ENCODE measurements at regions not wholly inside any gene's neighbourhood (a gene's known extent, or its start where the extent isn't known, plus 50 kb on each side); places are given as distances from the start of the nearest gene placed in this dataset.

DNA sequence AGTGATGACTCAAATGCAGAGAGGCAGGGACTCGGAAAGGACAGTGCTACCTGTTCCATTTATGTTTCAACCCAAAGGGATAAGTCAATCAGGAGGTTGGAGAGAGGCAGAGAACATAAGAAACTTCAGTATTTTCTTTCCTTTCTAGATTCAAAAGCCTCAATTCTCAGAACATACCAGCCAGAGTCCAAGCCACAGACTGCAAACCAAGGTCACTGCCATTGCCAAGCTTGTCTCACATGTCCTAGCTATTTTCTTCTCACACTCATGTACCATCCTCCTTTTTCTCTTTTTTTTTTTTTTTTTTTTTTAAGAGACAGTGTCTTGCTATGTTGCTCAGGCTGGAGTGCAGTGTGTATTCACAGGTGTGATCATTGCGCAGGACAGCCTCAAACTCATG lies 111.7 kb upstream of the AKIP1 start:
- CTCF ChIA-PET: interaction anchor here (0.6 kb wide), 1 partner anchor 47 kb away, joined by 4 read pairs; no protein-coding TSS in a partner anchor
- H3K4me1 Mint-ChIP-seq (ENCODE audit: low read depth, unreplicated experiment): peaks cover 16% of the 10 kb centered on the region
- H3K27ac Mint-ChIP-seq (ENCODE audit: unreplicated experiment): no peak overlapping the region
- no peak overlapping the region for H3K4me3 Mint-ChIP-seq (ENCODE audit: low read depth, unreplicated experiment)
- intact Hi-C loops (cut with micrococcal nuclease; ENCODE audit: unreplicated experiment): no loop called here
- BruUV-seq (replicated peaks): no TSS peak
- DNase-seq: no peak
- TF ChIP-seq CTCF (IDR thresholded peaks at IDR 0.05; ENCODE audit: unreplicated experiment): no peak
- no peaks in the 10 kb centered on the region for H3K27me3 Mint-ChIP-seq (ENCODE audit: unreplicated experiment)
- peaks cover 2% of the 10 kb centered on the region for H3K9me3 Mint-ChIP-seq (ENCODE audit: low read depth, unreplicated experiment)
- H3K36me3 Mint-ChIP-seq (ENCODE audit: insufficient read depth, unreplicated experiment): no peaks in the 10 kb centered on the region

DNA sequence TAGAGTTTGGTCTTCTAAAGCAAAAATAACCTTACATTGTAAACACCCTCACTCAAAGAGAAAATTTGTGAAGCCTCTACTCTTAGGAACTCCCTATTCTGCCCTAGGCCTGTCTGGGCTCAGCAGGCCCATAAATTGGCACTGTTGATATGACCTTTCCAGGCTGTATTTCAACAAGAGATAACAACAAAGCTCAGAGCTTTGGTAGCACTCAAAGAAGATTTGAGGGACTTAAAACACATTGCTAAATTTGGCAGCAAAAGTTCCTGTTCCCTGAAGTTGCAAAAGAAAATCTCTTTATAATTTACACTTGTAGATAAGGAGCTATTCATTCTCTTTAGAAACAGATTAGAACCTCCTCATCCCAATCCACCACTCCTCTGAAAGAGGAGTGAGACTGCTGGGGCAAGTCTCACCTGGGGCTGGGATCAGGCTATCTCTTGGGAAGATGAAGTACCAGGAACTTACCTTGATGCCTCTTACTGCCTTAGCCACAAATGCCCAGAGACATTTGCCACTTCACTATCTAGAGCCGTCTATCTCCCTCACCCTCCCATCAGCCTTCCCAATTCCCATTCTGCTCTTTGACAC lies 110.4 kb upstream of the AKIP1 start:
- intact Hi-C loops (cut with micrococcal nuclease; ENCODE audit: unreplicated experiment): no loop called here
- no peak for TF ChIP-seq CTCF (IDR thresholded peaks at IDR 0.05; ENCODE audit: unreplicated experiment)
- CTCF ChIA-PET: interaction anchor here (1.4 to 1.5 kb wide), 2 partner anchors 9 to 32 kb away, joined by 4 read pairs; a partner anchor contains a TSS
- Mint-ChIP-seq H3K9me3 (ENCODE audit: low read depth, unreplicated experiment) (peaks cover 1% of the 10 kb centered on the region), H3K27ac (ENCODE audit: unreplicated experiment) (no peak overlapping the region), H3K4me3 (ENCODE audit: low read depth, unreplicated experiment) (no peak overlapping the region), H3K36me3 (ENCODE audit: insufficient read depth, unreplicated experiment) (no peaks in the 10 kb centered on the region), H3K4me1 (ENCODE audit: low read depth, unreplicated experiment) (peaks cover 4% of the 10 kb centered on the region), H3K27me3 (ENCODE audit: unreplicated experiment) (no peaks in the 10 kb centered on the region)
- no peak for DNase-seq
- BruUV-seq (replicated peaks): no TSS peak

- Mint-ChIP-seq H3K27me3 (ENCODE audit: unreplicated experiment) (no peaks in the 10 kb centered on the region), H3K27ac (ENCODE audit: unreplicated experiment) (no peak overlapping the region), H3K4me3 (ENCODE audit: low read depth, unreplicated experiment) (no peak overlapping the region), H3K36me3 (ENCODE audit: insufficient read depth, unreplicated experiment) (no peaks in the 10 kb centered on the region), H3K9me3 (ENCODE audit: low read depth, unreplicated experiment) (no peaks in the 10 kb centered on the region), H3K4me1 (ENCODE audit: low read depth, unreplicated experiment) (no peaks in the 10 kb centered on the region)
- CTCF ChIA-PET: interaction anchor here (1.4 to 1.5 kb wide), 2 partner anchors 9 to 31 kb away, joined by 4 read pairs; a partner anchor contains a TSS
- intact Hi-C loops (cut with micrococcal nuclease; ENCODE audit: unreplicated experiment): no loop called here
- TF ChIP-seq CTCF (IDR thresholded peaks at IDR 0.05; ENCODE audit: unreplicated experiment): no peak
- no TSS peak for BruUV-seq (replicated peaks)
- no peak for DNase-seq
Observed at GRCh38 chr11:8801121-8801520, 109.9 kb upstream of the AKIP1 start.

GRCh38 chr11:8802251-8802650 lies 108.7 kb upstream of the AKIP1 start:
- DNase-seq: no peak
- Mint-ChIP-seq H3K27ac (ENCODE audit: unreplicated experiment) (no peak overlapping the region), H3K27me3 (ENCODE audit: unreplicated experiment) (no peaks in the 10 kb centered on the region), H3K4me3 (ENCODE audit: low read depth, unreplicated experiment) (no peak overlapping the region), H3K4me1 (ENCODE audit: low read depth, unreplicated experiment) (peaks cover 4% of the 10 kb centered on the region), H3K9me3 (ENCODE audit: low read depth, unreplicated experiment) (no peaks in the 10 kb centered on the region), H3K36me3 (ENCODE audit: insufficient read depth, unreplicated experiment) (no peaks in the 10 kb centered on the region)
- CTCF ChIA-PET: no interaction called here
- intact Hi-C loops (cut with micrococcal nuclease; ENCODE audit: unreplicated experiment): no loop called here
- TF ChIP-seq CTCF (IDR thresholded peaks at IDR 0.05; ENCODE audit: unreplicated experiment): no peak
- no TSS peak for BruUV-seq (replicated peaks)
